H1 (cell line): ENCODE measurements at regions not wholly inside any gene's neighbourhood (a gene's known extent, or its start where the extent isn't known, plus 50 kb on each side); places are given as distances from the start of the nearest gene placed in this dataset.

ENCODE experiments used
- CTCF ChIA-PET: fragments of 300-600 bp; sonication (Branson Sonifier 250); formaldehyde crosslinking; loops from one replicate; lab custom pipeline; 2021; ENCODE audit not compliant: partially characterized antibody; lab: Charles Lee
- POLR2A ChIA-PET: fragments of 300-600 bp; sonication (Branson Sonifier 250); formaldehyde crosslinking; loops from one replicate; lab custom pipeline; 2021; ENCODE audit warnings: inconsistent platforms; ENCODE audit not compliant: partially characterized antibody; lab: Charles Lee
- DNase-seq, 2 experiments: peaks; one replicate each; pipeline versions ENCODE4 v3.0.0 to v3.0.0-alpha.2; 2010 to 2022; ENCODE audit warnings: low spot score in 2 of 2, low read depth in 1 of 2, mixed read lengths in 1 of 2
- FAIRE-seq: peaks from 2 replicates; lab custom pipeline; 2011; peaks lifted over from hg19 to GRCh38; lab: Jason Lieb, UNC
- H2AFZ ChIP-seq: 2 replicates; pipeline ENCODE4 v1.8.1; 2012; ENCODE audit warnings: low read length, inconsistent platforms
- H2AK5ac ChIP-seq: 2 replicates; pipeline ENCODE4 v1.6.1; 2013; ENCODE audit warnings: low read depth, low read length
- H2BK120ac ChIP-seq: replicated peaks from 2 replicates; pipeline ENCODE3; 2013; ENCODE audit warnings: low read depth, low read length, inconsistent platforms
- H2BK12ac ChIP-seq: 2 replicates; pipeline ENCODE4 v1.6.1; 2013; ENCODE audit warnings: low read depth, low read length
- H2BK15ac ChIP-seq: 2 replicates; pipeline ENCODE4 v1.6.1; 2013; ENCODE audit warnings: low read length
- H2BK20ac ChIP-seq: 2 replicates; pipeline ENCODE4 v1.6.1; 2013; ENCODE audit warnings: low read length
- H2BK5ac ChIP-seq: 2 replicates; pipeline ENCODE4 v1.6.1; 2013; ENCODE audit warnings: low read depth, low read length
- H3K14ac ChIP-seq: 2 replicates; pipeline ENCODE4 v1.6.1; 2013; ENCODE audit warnings: inconsistent platforms; ENCODE audit not compliant: insufficient read length
- H3K18ac ChIP-seq: 2 replicates; pipeline ENCODE4 v1.6.1; 2013; ENCODE audit warnings: low read length; ENCODE audit errors: extremely low read depth
- H3K23ac ChIP-seq: 2 replicates; pipeline ENCODE4 v1.6.1; 2013; ENCODE audit warnings: inconsistent platforms; ENCODE audit not compliant: insufficient read length
- H3K23me2 ChIP-seq: 2 replicates; pipeline ENCODE4 v1.6.1; 2013; ENCODE audit warnings: low read depth, low read length
- H3K27ac ChIP-seq: 2 replicates; pipeline ENCODE4 v1.6.1; 2011; ENCODE audit warnings: low read depth, low read length, inconsistent platforms
- H3K27me3 ChIP-seq, 4 experiments: replicated peaks in 1 of 4; 1 replicate in 1 of 4; 2 replicates in 3 of 4; pipeline versions ENCODE4 v1.6.1 to v1.8.1; 2011 to 2013; ENCODE audit warnings: low read length in 3 of 4, mild to moderate bottlenecking in 3 of 4, inconsistent platforms in 2 of 4, mixed read lengths in 2 of 4, moderate library complexity in 1 of 4; ENCODE audit not compliant: control insufficient read depth in 3 of 4, insufficient read depth in 3 of 4; ENCODE audit errors: extremely low read depth in 1 of 4
- H3K36me3 ChIP-seq, 4 experiments: 2 replicates each; pipeline versions ENCODE4 v1.6.1 to v1.8.1; 2011 to 2013; ENCODE audit warnings: mild to moderate bottlenecking in 4 of 4, low read length in 3 of 4, moderate library complexity in 2 of 4, control low read depth in 1 of 4, inconsistent platforms in 1 of 4; ENCODE audit not compliant: insufficient read depth in 4 of 4, control insufficient read depth in 2 of 4
- H3K4ac ChIP-seq: replicated peaks from 2 replicates; pipeline ENCODE3; 2013; ENCODE audit warnings: low read length, low read depth, mixed read lengths, inconsistent platforms; ENCODE audit not compliant: insufficient read length
- H3K4me1 ChIP-seq, 4 experiments: replicated peaks in 1 of 4; 1 replicate in 1 of 4; 2 replicates in 3 of 4; pipeline versions ENCODE4 v1.6.1 to v1.8.1; 2011 to 2013; ENCODE audit warnings: low read length in 3 of 4, inconsistent platforms in 2 of 4, mixed read lengths in 1 of 4; ENCODE audit not compliant: insufficient read depth in 4 of 4, control insufficient read depth in 3 of 4
- H3K4me2 ChIP-seq, 2 experiments: 2 replicates each; pipeline versions ENCODE4 v1.6.1 to v1.8.1; 2011 to 2013; ENCODE audit warnings: low read depth in 2 of 2, low read length in 2 of 2, control low read depth in 1 of 2, inconsistent platforms in 1 of 2, mild to moderate bottlenecking in 1 of 2; ENCODE audit not compliant: insufficient read depth in 1 of 2
- H3K4me3 ChIP-seq, 4 experiments: fragments of 200-600, 300-600 bp in 1 of 4; sonication (generic), shearing (Covaris generic), sonication (Bioruptor Twin) in 1 of 4; 2 replicates each; pipeline versions ENCODE4 v1.5.1 to v1.8.1; 2011 to 2016; ENCODE audit warnings: low read length in 4 of 4, low read depth in 3 of 4, control low read depth in 2 of 4, inconsistent platforms in 2 of 4, mild to moderate bottlenecking in 2 of 4, mixed read lengths in 1 of 4, moderate library complexity in 1 of 4; ENCODE audit not compliant: insufficient read depth in 2 of 4; ENCODE audit errors: extremely low read depth in 1 of 4
- H3K56ac ChIP-seq: replicated peaks from 2 replicates; pipeline ENCODE3; 2013; ENCODE audit warnings: low read depth, mild to moderate bottlenecking, mixed read lengths, low read length, inconsistent platforms; ENCODE audit not compliant: insufficient read length
- H3K79me1 ChIP-seq: 2 replicates; pipeline ENCODE4 v1.6.1; 2013; ENCODE audit warnings: low read depth, low read length, control low read depth
- H3K79me2 ChIP-seq, 2 experiments: 2 replicates each; pipeline versions ENCODE4 v1.6.1 to v1.8.1; 2012 to 2013; ENCODE audit warnings: low read length in 2 of 2, mild to moderate bottlenecking in 2 of 2, inconsistent platforms in 1 of 2; ENCODE audit not compliant: insufficient read depth in 2 of 2, control insufficient read depth in 1 of 2
- H3K9ac ChIP-seq, 4 experiments: replicated peaks in 1 of 4; 1 replicate in 1 of 4; 2 replicates in 3 of 4; pipeline versions ENCODE4 v1.6.1 to v1.8.1; 2011 to 2013; ENCODE audit warnings: low read depth in 3 of 4, low read length in 3 of 4, control low read depth in 2 of 4, mild to moderate bottlenecking in 2 of 4, moderate library complexity in 2 of 4, inconsistent platforms in 1 of 4; ENCODE audit errors: extremely low read depth in 1 of 4
- H3K9me3 ChIP-seq, 2 experiments: 2 replicates each; pipeline versions ENCODE4 v1.6.1 to v1.8.1; 2012 to 2013; ENCODE audit warnings: mild to moderate bottlenecking in 2 of 2, moderate library complexity in 2 of 2, control low read depth in 1 of 2, inconsistent platforms in 1 of 2, low read depth in 1 of 2, low read length in 1 of 2, mixed read lengths in 1 of 2; ENCODE audit not compliant: insufficient read depth in 2 of 2
- H4K20me1 ChIP-seq, 2 experiments: replicated peaks in 1 of 2; 2 replicates each; pipeline versions ENCODE3 to v1.8.1; 2011 to 2013; ENCODE audit warnings: inconsistent platforms in 2 of 2, low read length in 2 of 2, mild to moderate bottlenecking in 1 of 2; ENCODE audit not compliant: insufficient read depth in 2 of 2, control insufficient read depth in 1 of 2
- H4K5ac ChIP-seq: 2 replicates; pipeline ENCODE4 v1.6.1; 2013; ENCODE audit warnings: low read length, low read depth, mixed read lengths, inconsistent platforms; ENCODE audit not compliant: insufficient read length
- H4K8ac ChIP-seq: 2 replicates; pipeline ENCODE4 v1.8.0; 2013; ENCODE audit warnings: mild to moderate bottlenecking, moderate library complexity, low read length, inconsistent platforms; ENCODE audit not compliant: insufficient read depth; ENCODE audit errors: extremely low read depth
- H4K91ac ChIP-seq: replicated peaks from 2 replicates; pipeline ENCODE3; 2013; ENCODE audit warnings: low read length, mixed read lengths, inconsistent platforms; ENCODE audit not compliant: insufficient read length
- CTBP2 ChIP-seq: IDR thresholded peaks from 2 replicates; pipeline ENCODE4 v1.7.0; 2011; ENCODE audit warnings: borderline replicate concordance, mild to moderate bottlenecking, moderate library complexity, mixed read lengths, low read length; ENCODE audit not compliant: insufficient read depth, insufficient read length
- WGBS, 2 experiments: shearing (Covaris generic) in 1 of 2; methylation state at CpG; one replicate each; pipeline versions ENCODE4 v1.1.6 to v1.1.7; 2013 to 2015; ENCODE audit warnings: low lambda C conversion rate in 2 of 2, mixed read lengths in 2 of 2, inconsistent platforms in 1 of 2, low coverage in 1 of 2, missing lambda C conversion rate in 1 of 2; ENCODE audit not compliant: insufficient replicate concordance in 2 of 2, insufficient coverage in 1 of 2, insufficient read length in 1 of 2; ENCODE audit errors: extremely low coverage in 1 of 2, missing lambda C conversion rate in 1 of 2; 5-methylcytosine and 5-hydroxymethylcytosine counted together

- Histone ChIP-seq H4K91ac (no peak overlapping the region), H3K4me2 (no peak overlapping the region), H3K4ac (no peak overlapping the region), H3K23ac (no peak overlapping the region), H3K23me2 (no peaks in the 10 kb centered on the region), H3K9me3 (no peaks in the 10 kb centered on the region), H3K9ac (no peak overlapping the region), H3K27ac (no peak overlapping the region), H3K27me3 (no peaks in the 10 kb centered on the region), H4K8ac (no peak overlapping the region), H2BK120ac (no peak overlapping the region), H3K79me2 (no peaks in the 10 kb centered on the region), H2AK5ac (no peak overlapping the region), H4K5ac (no peak overlapping the region), H3K4me1 (no peaks in the 10 kb centered on the region), H2BK5ac (no peak overlapping the region), H3K79me1 (no peaks in the 10 kb centered on the region), H3K56ac (no peak overlapping the region), H2BK20ac (no peak overlapping the region), H4K20me1 (no peaks in the 10 kb centered on the region), H3K18ac (no peak overlapping the region), H2BK12ac (no peak overlapping the region), H2BK15ac (no peak overlapping the region), H2AFZ (no peak overlapping the region), H3K36me3 (no peaks in the 10 kb centered on the region), H3K14ac (no peak overlapping the region), H3K4me3 (no peak overlapping the region)
- FAIRE-seq = no peak
- no peak for TF ChIP-seq CTBP2
- ChIA-PET POLR2A (no interaction called here), CTCF (interaction anchor here (1.2 kb wide), 1 partner anchor 8 kb away, joined by 3 read pairs; no protein-coding TSS in a partner anchor)
- no peak for DNase-seq
- 96% methylated on average over 1 of the region's 1 CpG; no CpG with 5 or more reads in 1 of the 2 experiments for WGBS, 2 experiments
Measured at GRCh38 chr2:196268025-196268424, 96.6 kb upstream of the STK17B start.
